Gastrocnemius medialis (tissue), 4 donors: ENCODE measurements at regions not wholly inside any gene's neighbourhood (a gene's known extent, or its start where the extent isn't known, plus 50 kb on each side); places are given as distances from the start of the nearest gene placed in this dataset.

Experiments used
- ATAC-seq, 2 donors: fragments of 150-250 bp; one replicate each; pipeline ENCODE4 v1.9.1; 2016
- DNase-seq, 2 donors: peaks; one replicate each; pipeline ENCODE4 v3.0.0-alpha.2; 2019
- H3K27ac ChIP-seq, 4 donors: fragments of 200-600 bp; sonication (generic); 1 replicate in 1 of 4; 2 replicates in 3 of 4; pipeline ENCODE4 v1.5.1; 2016 to 2018; ENCODE audit warnings: mild to moderate bottlenecking in 2 of 4, moderate library complexity in 1 of 4
- H3K27me3 ChIP-seq, 3 donors: fragments of 200-600 bp; sonication (generic) in 2 of 3; 1 replicate in 1 of 3; 2 replicates in 2 of 3; pipeline versions ENCODE4 v1.5.1 to v1.6.0; 2016 to 2019; ENCODE audit warnings: mild to moderate bottlenecking in 1 of 3, moderate library complexity in 1 of 3
- H3K36me3 ChIP-seq, 2 donors: fragments of 200-600 bp; sonication (generic) in 1 of 2; one replicate each; pipeline ENCODE4 v1.5.1; 2017 to 2018
- H3K4me1 ChIP-seq, 2 donors: fragments of 200-600 bp; sonication (generic) in 1 of 2; one replicate each; pipeline ENCODE4 v1.5.1; 2016 to 2017; ENCODE audit warnings: mild to moderate bottlenecking in 2 of 2
- H3K4me3 ChIP-seq, 4 donors: fragments of 200-600 bp; sonication (generic) in 3 of 4; 1 replicate in 1 of 4; 2 replicates in 3 of 4; pipeline ENCODE4 v1.5.1; 2016 to 2019; ENCODE audit warnings: mild to moderate bottlenecking in 2 of 4
- H3K9me3 ChIP-seq, 3 donors: fragments of 200-600 bp; sonication (generic) in 2 of 3; 1 replicate in 1 of 3; 2 replicates in 2 of 3; pipeline ENCODE4 v1.5.1; 2016 to 2019
- CTCF ChIP-seq, 5 experiments: fragments of 450-650 bp in 3 of 5; fragments of 200-600 bp in 2 of 5; sonication (generic) in 2 of 5; IDR thresholded peaks in 4 of 5; conservative IDR thresholded peaks in 1 of 5; 1 replicate in 4 of 5; 2 replicates in 1 of 5; pipeline ENCODE4 v1.5.1; 2016 to 2019; ENCODE audit warnings: antibody characterized with exemption in 5 of 5, mild to moderate bottlenecking in 3 of 5, moderate library complexity in 3 of 5
- POLR2A ChIP-seq, 2 donors: fragments of 450-650 bp; IDR thresholded peaks; one replicate each; pipeline ENCODE4 v1.6.1; 2017; ENCODE audit warnings: antibody characterized with exemption in 2 of 2, mild to moderate bottlenecking in 2 of 2, moderate library complexity in 2 of 2
- in situ Hi-C, 4 donors: fragments of 200-750 bp; cut with MboI; loops; one replicate each; pipeline versions ENCODE4 v1.15.0 to v1.8.0; 2017; ENCODE audit warnings: low sequenced_read_pairs in 4 of 4
- intact Hi-C: fragments of 100-400 bp; cut with DNase I; formaldehyde crosslinking; loops from one replicate; pipeline ENCODE4 v1.15.1; 2023; ENCODE audit warnings: low total_unique reads

- H3K4me3 ChIP-seq, result no peak overlapping the region
- ATAC-seq, result no peak
- intact Hi-C loops, result no loop called here
- H3K36me3 ChIP-seq, result no peaks in the 10 kb centered on the region
- H3K4me1 ChIP-seq, result no peaks in the 10 kb centered on the region
- no peak for DNase-seq
- TF ChIP-seq POLR2A (IDR thresholded peaks at IDR 0.05) (no peak), CTCF (IDR thresholded peaks at IDR 0.05 in 4 of 5, conservative IDR thresholded peaks at IDR 0.05 in 1 of 5) (no peak)
- no peaks in the 10 kb centered on the region for H3K9me3 ChIP-seq
- peak overlapping the region in 1 of 4 donors; percentile 22 for H3K27ac ChIP-seq
- no peaks in the 10 kb centered on the region for H3K27me3 ChIP-seq
- in situ Hi-C loops, result no loop called here
Observed at GRCh38 chr20:22866812-22867341, 168.2 kb upstream of the SSTR4 start.

GRCh38 chr20:22878166-22878565 is 156.9 kb upstream of the SSTR4 start:
- in situ Hi-C loops, result no loop called here
- no peaks in the 10 kb centered on the region for H3K36me3 ChIP-seq
- TF ChIP-seq POLR2A (IDR thresholded peaks at IDR 0.05), result no peak
- no peak for TF ChIP-seq CTCF (IDR thresholded peaks at IDR 0.05 in 4 of 5, conservative IDR thresholded peaks at IDR 0.05 in 1 of 5)
- no peak for DNase-seq
- no peaks in the 10 kb centered on the region for H3K27me3 ChIP-seq
- H3K4me1 ChIP-seq, result no peaks in the 10 kb centered on the region
- intact Hi-C loops, result no loop called here
- H3K4me3 ChIP-seq, result no peak overlapping the region
- no peaks in the 10 kb centered on the region for H3K9me3 ChIP-seq
- H3K27ac ChIP-seq, result no peak overlapping the region
- ATAC-seq, result no peak

- in situ Hi-C loops (no loop called here), intact Hi-C loops (no loop called here)
- ATAC-seq, result no peak
- DNase-seq, result no peak
- no peaks in the 10 kb centered on the region for H3K36me3 ChIP-seq
- no peak overlapping the region for H3K27ac ChIP-seq
- H3K9me3 ChIP-seq, result no peaks in the 10 kb centered on the region
- TF ChIP-seq CTCF (IDR thresholded peaks at IDR 0.05 in 4 of 5, conservative IDR thresholded peaks at IDR 0.05 in 1 of 5) (no peak), POLR2A (IDR thresholded peaks at IDR 0.05) (no peak)
- H3K4me3 ChIP-seq, result no peak overlapping the region
- H3K4me1 ChIP-seq, result no peaks in the 10 kb centered on the region
- H3K27me3 ChIP-seq, result no peaks in the 10 kb centered on the region
Observed at GRCh38 chr20:22880277-22880676, 154.8 kb upstream of the SSTR4 start.

GRCh38 chr20:22887796-22888195 is 147.3 kb upstream of the SSTR4 start:
- Histone ChIP-seq H3K27ac (no peak overlapping the region), H3K4me1 (peaks cover 0 to 7% of the 10 kb centered on the region in 2 donors), H3K4me3 (no peak overlapping the region), H3K36me3 (no peaks in the 10 kb centered on the region), H3K9me3 (no peaks in the 10 kb centered on the region), H3K27me3 (no peaks in the 10 kb centered on the region)
- no peak for DNase-seq
- ATAC-seq, result no peak
- no peak for TF ChIP-seq CTCF (IDR thresholded peaks at IDR 0.05 in 4 of 5, conservative IDR thresholded peaks at IDR 0.05 in 1 of 5)
- TF ChIP-seq POLR2A (IDR thresholded peaks at IDR 0.05), result no peak
- intact Hi-C loops, result no loop called here
- in situ Hi-C loops, result no loop called here
